B cell (primary cell): ENCODE measurements at regions not wholly inside any gene's neighbourhood (a gene's known extent, or its start where the extent isn't known, plus 50 kb on each side); places are given as distances from the start of the nearest gene placed in this dataset.

Source experiments
- ATAC-seq: fragments of 200-7000 bp; cut with Tn5 transposase; one replicate; pipeline ENCODE4 v1.10.0; 2021; ENCODE audit warnings: low read depth, mild to moderate bottlenecking, moderate number of reproducible peaks, moderate library complexity
- CTCF ChIA-PET: fragments of 350-600 bp; sonication (Branson Sonifier 250); formaldehyde crosslinking; loops from one replicate; lab custom pipeline; 2021; ENCODE audit warnings: antibody characterized with exemption, inconsistent platforms; lab: Charles Lee
- POLR2A ChIA-PET: fragments of 350-600 bp; sonication (Branson Sonifier 250); formaldehyde crosslinking; loops from one replicate; lab custom pipeline; 2021; ENCODE audit warnings: antibody characterized with exemption; lab: Charles Lee
- DNase-seq: peaks from one replicate; pipeline ENCODE4 v3.0.0; 2013
- H2AFZ ChIP-seq: 2 replicates; pipeline ENCODE4 v1.6.1; 2012; ENCODE audit warnings: mild to moderate bottlenecking, low read depth, low read length; ENCODE audit not compliant: insufficient read depth, poor library complexity, severe bottlenecking
- H3K27ac ChIP-seq, 2 donors: 1 replicate in 1 of 2; 2 replicates in 1 of 2; pipeline ENCODE4 v1.5.1; 2012 to 2013; ENCODE audit warnings: low read length in 2 of 2, mild to moderate bottlenecking in 2 of 2, moderate library complexity in 1 of 2
- H3K27me3 ChIP-seq, 4 experiments: fragments of 200-600 bp in 1 of 4; sonication (generic) in 1 of 4; replicated peaks in 1 of 4; 1 replicate in 2 of 4; 2 replicates in 2 of 4; pipeline versions ENCODE4 v1.6.1 to v1.7.0; 2013 to 2016; ENCODE audit warnings: low read length in 3 of 4, mild to moderate bottlenecking in 2 of 4, mixed read lengths in 1 of 4, moderate library complexity in 1 of 4; ENCODE audit not compliant: insufficient read depth in 4 of 4, control insufficient read depth in 3 of 4; ENCODE audit errors: control extremely low read depth in 1 of 4
- H3K36me3 ChIP-seq, 2 experiments: replicated peaks in 1 of 2; 1 replicate in 1 of 2; 2 replicates in 1 of 2; pipeline versions ENCODE4 v1.6.1 to v1.7.1; 2013; ENCODE audit warnings: low read length in 1 of 2; ENCODE audit not compliant: insufficient read depth in 2 of 2, control insufficient read depth in 1 of 2; ENCODE audit errors: control extremely low read depth in 1 of 2, extremely low read depth in 1 of 2
- H3K4me1 ChIP-seq, 2 donors: fragments of 200-600 bp in 1 of 2; sonication (generic) in 1 of 2; 1 replicate in 1 of 2; 2 replicates in 1 of 2; pipeline versions ENCODE4 v1.5.1 to v1.6.1; 2013 to 2017; ENCODE audit warnings: low read length in 2 of 2; ENCODE audit not compliant: control insufficient read depth in 2 of 2, insufficient read depth in 2 of 2
- H3K4me2 ChIP-seq: replicated peaks from 2 replicates; pipeline ENCODE3; 2012; ENCODE audit warnings: mild to moderate bottlenecking, low read depth, low read length; ENCODE audit not compliant: poor library complexity, severe bottlenecking
- H3K4me3 ChIP-seq, 5 experiments: fragments of 200-600 bp in 1 of 5; sonication (generic) in 1 of 5; 1 replicate in 3 of 5; 2 replicates in 2 of 5; pipeline versions ENCODE4 v1.5.1 to v1.7.0; 2011 to 2016; ENCODE audit warnings: low read length in 4 of 5, mild to moderate bottlenecking in 4 of 5, low read depth in 2 of 5, control low read depth in 1 of 5, moderate library complexity in 1 of 5; ENCODE audit not compliant: insufficient read depth in 1 of 5; ENCODE audit errors: control extremely low read depth in 1 of 5, extremely low read depth in 1 of 5
- H3K79me2 ChIP-seq: fragments of 200-600 bp; sonication (generic); one replicate; pipeline ENCODE4 v1.6.0; 2016; ENCODE audit warnings: low read length; ENCODE audit not compliant: control insufficient read depth, insufficient read depth
- H3K9ac ChIP-seq: fragments of 200-600 bp; sonication (generic); 2 replicates; pipeline ENCODE4 v1.6.1; 2017; ENCODE audit warnings: mild to moderate bottlenecking, low read length, moderate library complexity
- H3K9me3 ChIP-seq, 3 donors: one replicate each; pipeline versions ENCODE4 v1.6.1 to v1.7.1; 2013; ENCODE audit warnings: low read length in 2 of 3; ENCODE audit not compliant: control insufficient read depth in 2 of 3, insufficient read depth in 1 of 3; ENCODE audit errors: control extremely low read depth in 1 of 3
- H4K20me1 ChIP-seq: 2 replicates; pipeline ENCODE4 v1.6.0; 2012; ENCODE audit warnings: mild to moderate bottlenecking, low read length; ENCODE audit not compliant: insufficient read depth, control insufficient read depth, poor library complexity, severe bottlenecking
- H3K27ac Mint-ChIP-seq: one replicate; pipeline ENCODE4 v1.8.0; 2021; ENCODE audit warnings: mixed read lengths
- H3K27me3 Mint-ChIP-seq: one replicate; pipeline ENCODE4 v1.8.0; 2021; ENCODE audit warnings: mixed read lengths
- H3K4me1 Mint-ChIP-seq: one replicate; pipeline ENCODE4 v1.8.0; 2021; ENCODE audit warnings: mixed read lengths
- H3K4me3 Mint-ChIP-seq: one replicate; pipeline ENCODE4 v1.8.0; 2021; ENCODE audit warnings: mixed read lengths
- H3K9me3 Mint-ChIP-seq: one replicate; pipeline ENCODE4 v1.8.0; 2022; ENCODE audit warnings: mixed read lengths; ENCODE audit not compliant: insufficient read depth
- CTCF ChIP-seq: fragments of 200-600 bp; IDR thresholded peaks from one replicate; pipeline ENCODE4 v1.8.0; 2022; ENCODE audit warnings: antibody characterized with exemption, mild to moderate bottlenecking
- EZH2 ChIP-seq: IDR thresholded peaks from 2 replicates; pipeline ENCODE4 v1.6.1; 2012; ENCODE audit warnings: borderline replicate concordance, low read depth, mild to moderate bottlenecking, moderate library complexity, low read length; ENCODE audit not compliant: insufficient read depth, poor library complexity, severe bottlenecking
- WGBS: methylation state at CpG from one replicate; pipeline ENCODE4 v1.1.5; 2013; ENCODE audit warnings: missing lambda C conversion rate; ENCODE audit not compliant: insufficient coverage; 5-methylcytosine and 5-hydroxymethylcytosine counted together
- intact Hi-C: fragments of 100-400 bp; cut with micrococcal nuclease; formaldehyde crosslinking; loops from one replicate; pipeline ENCODE4 v1.10.0; 2022

- Histone ChIP-seq H3K79me2 (no peaks in the 10 kb centered on the region), H3K27me3 (no peaks in the 10 kb centered on the region), H2AFZ (no peak overlapping the region), H3K9ac (no peak overlapping the region), H3K9me3 (no peaks in the 10 kb centered on the region), H3K27ac (no peak overlapping the region), H3K4me2 (no peak overlapping the region), H3K36me3 (no peaks in the 10 kb centered on the region), H3K4me3 (no peak overlapping the region), H4K20me1 (no peaks in the 10 kb centered on the region), H3K4me1 (no peaks in the 10 kb centered on the region)
- Mint-ChIP-seq H3K4me3 (no peak overlapping the region), H3K9me3 (no peaks in the 10 kb centered on the region), H3K27ac (no peak overlapping the region), H3K4me1 (no peaks in the 10 kb centered on the region), H3K27me3 (no peaks in the 10 kb centered on the region)
- intact Hi-C loops = no loop called here
- ATAC-seq (no peak), DNase-seq (no peak)
- POLR2A ChIA-PET = no interaction called here
- CTCF ChIA-PET = no interaction called here
- no peak for TF ChIP-seq CTCF
- TF ChIP-seq EZH2 = no peak
These were observed 546.0 kb upstream of the EPHA5 start for GRCh38 chr4:66216252-66216651.

GRCh38 chr4:66212489-66212888, 542.2 kb upstream of the EPHA5 start:
- ATAC-seq (no peak), DNase-seq (no peak)
- Histone ChIP-seq H3K4me1 (no peaks in the 10 kb centered on the region), H3K36me3 (no peaks in the 10 kb centered on the region), H3K9ac (no peak overlapping the region), H3K27ac (no peak overlapping the region), H2AFZ (no peak overlapping the region), H3K79me2 (no peaks in the 10 kb centered on the region), H3K4me3 (no peak overlapping the region), H3K27me3 (no peaks in the 10 kb centered on the region), H3K9me3 (peaks cover 0 to 2% (median 2%) of the 10 kb centered on the region in 3 donors), H4K20me1 (no peaks in the 10 kb centered on the region), H3K4me2 (no peak overlapping the region)
- Mint-ChIP-seq H3K9me3 (peaks cover 6% of the 10 kb centered on the region), H3K4me1 (no peaks in the 10 kb centered on the region), H3K27ac (no peak overlapping the region), H3K4me3 (no peak overlapping the region), H3K27me3 (no peaks in the 10 kb centered on the region)
- POLR2A ChIA-PET = no interaction called here
- intact Hi-C loops = no loop called here
- 75% methylated on average over 1 of the region's 5 CpGs for WGBS
- TF ChIP-seq EZH2 (no peak), CTCF (no peak)
- CTCF ChIA-PET = no interaction called here
